Keratinocyte (primary cell): ENCODE measurements at regions not wholly inside any gene's neighbourhood (a gene's known extent, or its start where the extent isn't known, plus 50 kb on each side); places are given as distances from the start of the nearest gene placed in this dataset.

Source experiments
- CTCF ChIP-seq, 3 experiments: IDR thresholded peaks in 1 of 3; conservative IDR thresholded peaks in 1 of 3; optimal IDR thresholded peaks in 1 of 3; 2 replicates in 2 of 3; 3 replicates in 1 of 3; pipeline versions ENCODE3 to v1.5.1; 2011; ENCODE audit warnings: low read length in 3 of 3, mild to moderate bottlenecking in 3 of 3, moderate library complexity in 2 of 3, control low read depth in 1 of 3, inconsistent platforms in 1 of 3; ENCODE audit not compliant: insufficient read depth in 2 of 3; ENCODE audit errors: extremely low read depth in 1 of 3
- EZH2 ChIP-seq: IDR thresholded peaks from one replicate; pipeline ENCODE4 v1.6.1; 2012; ENCODE audit warnings: inconsistent platforms, mild to moderate bottlenecking, low read length, moderate library complexity

GRCh38 chr3:105944721-105945120 is 75.9 kb upstream of the CBLB start:
- TF ChIP-seq CTCF (optimal IDR thresholded peaks at IDR 0.05 in 1 of 3, IDR thresholded peaks at IDR 0.05 in 1 of 3, conservative IDR thresholded peaks at IDR 0.05 in 1 of 3; ENCODE audit: extremely low read depth in 1 of 3, insufficient read depth in 2 of 3, low read length in 3 of 3) = no peak
- TF ChIP-seq EZH2 = no peak
